Fibroblast of the aortic adventitia (primary cell): ENCODE measurements at regions not wholly inside any gene's neighbourhood (a gene's known extent, or its start where the extent isn't known, plus 50 kb on each side); places are given as distances from the start of the nearest gene placed in this dataset.
"Not testable (repeated sequence)": the region's sequence is repeated elsewhere in the genome, so short reads cannot be mapped to it uniquely, and the experiment has no call there.

Experiments
- DNase-seq: peaks from one replicate; pipeline ENCODE4 v3.0.0-alpha.2; 2010; ENCODE audit warnings: low read depth
- H3K4me3 ChIP-seq: 2 replicates; pipeline ENCODE4 v1.5.1; 2011; ENCODE audit warnings: low read depth, mild to moderate bottlenecking, control low read depth, low read length, moderate library complexity
- TF ChIP-seq, protein P1 (sequence below): IDR thresholded peaks from 2 replicates; pipeline ENCODE4 v1.5.1; 2011; ENCODE audit warnings: mild to moderate bottlenecking, low read length, control low read depth, inconsistent platforms; ENCODE audit not compliant: insufficient read depth

DNA sequence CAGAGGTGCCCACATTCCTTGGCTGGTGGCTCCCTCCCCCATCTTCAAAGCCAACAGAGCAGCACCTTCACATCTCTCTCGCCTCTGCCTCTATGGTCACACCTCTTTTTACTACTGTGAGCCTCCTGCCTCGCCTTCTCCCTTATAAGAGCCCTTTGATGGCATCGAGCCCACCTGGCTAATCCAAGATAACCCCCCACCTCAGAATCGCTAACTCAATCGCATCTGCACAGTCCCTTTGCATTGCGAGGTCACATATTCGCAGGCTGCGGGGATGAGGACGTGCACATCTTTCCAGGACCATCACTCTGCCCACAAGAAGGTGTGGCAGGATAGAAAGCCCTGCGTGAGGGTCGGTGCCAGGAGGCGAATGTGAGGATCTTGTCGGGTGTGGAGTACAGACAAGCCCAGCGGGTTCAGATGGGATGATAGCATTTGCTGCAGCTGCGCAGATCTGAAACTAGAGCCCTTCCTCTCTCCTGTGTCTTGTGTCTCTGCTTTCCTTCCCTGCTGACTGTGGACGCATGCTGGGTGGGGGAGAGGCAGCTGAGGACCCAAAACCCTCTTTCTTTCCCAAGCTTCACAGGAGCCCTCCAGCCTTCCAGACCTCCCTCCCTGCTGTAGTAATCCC lies 148.3 kb upstream of the HDAC4 start:
- DNase-seq: no peak
- TF ChIP-seq, protein P1, sequence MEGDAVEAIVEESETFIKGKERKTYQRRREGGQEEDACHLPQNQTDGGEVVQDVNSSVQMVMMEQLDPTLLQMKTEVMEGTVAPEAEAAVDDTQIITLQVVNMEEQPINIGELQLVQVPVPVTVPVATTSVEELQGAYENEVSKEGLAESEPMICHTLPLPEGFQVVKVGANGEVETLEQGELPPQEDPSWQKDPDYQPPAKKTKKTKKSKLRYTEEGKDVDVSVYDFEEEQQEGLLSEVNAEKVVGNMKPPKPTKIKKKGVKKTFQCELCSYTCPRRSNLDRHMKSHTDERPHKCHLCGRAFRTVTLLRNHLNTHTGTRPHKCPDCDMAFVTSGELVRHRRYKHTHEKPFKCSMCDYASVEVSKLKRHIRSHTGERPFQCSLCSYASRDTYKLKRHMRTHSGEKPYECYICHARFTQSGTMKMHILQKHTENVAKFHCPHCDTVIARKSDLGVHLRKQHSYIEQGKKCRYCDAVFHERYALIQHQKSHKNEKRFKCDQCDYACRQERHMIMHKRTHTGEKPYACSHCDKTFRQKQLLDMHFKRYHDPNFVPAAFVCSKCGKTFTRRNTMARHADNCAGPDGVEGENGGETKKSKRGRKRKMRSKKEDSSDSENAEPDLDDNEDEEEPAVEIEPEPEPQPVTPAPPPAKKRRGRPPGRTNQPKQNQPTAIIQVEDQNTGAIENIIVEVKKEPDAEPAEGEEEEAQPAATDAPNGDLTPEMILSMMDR: no peak
- H3K4me3 ChIP-seq: no peak overlapping the region

DNA sequence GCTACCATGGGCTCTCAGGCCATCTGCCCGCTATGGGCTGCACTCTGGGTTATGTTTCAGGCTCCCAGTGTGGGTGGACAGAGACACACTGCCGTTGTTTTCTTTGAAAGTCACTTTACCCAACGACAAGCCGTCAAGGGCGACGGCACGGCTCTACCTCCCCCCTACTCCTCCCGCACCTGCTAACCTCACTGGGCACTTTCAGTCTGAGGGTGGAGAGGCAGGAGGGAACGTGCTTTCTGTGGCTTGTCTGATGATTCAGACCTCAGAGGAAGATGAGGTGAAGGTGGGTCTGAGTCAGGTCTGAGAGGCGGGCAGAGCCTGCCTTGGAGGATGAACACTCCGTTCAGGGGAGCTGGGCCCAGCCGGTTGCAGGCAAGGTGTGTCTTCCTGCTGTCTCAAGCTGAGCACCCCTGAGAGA lies 147.6 kb upstream of the HDAC4 start:
- H3K4me3 ChIP-seq: no peak overlapping the region
- TF ChIP-seq, protein P1: no peak
- no peak for DNase-seq

DNA sequence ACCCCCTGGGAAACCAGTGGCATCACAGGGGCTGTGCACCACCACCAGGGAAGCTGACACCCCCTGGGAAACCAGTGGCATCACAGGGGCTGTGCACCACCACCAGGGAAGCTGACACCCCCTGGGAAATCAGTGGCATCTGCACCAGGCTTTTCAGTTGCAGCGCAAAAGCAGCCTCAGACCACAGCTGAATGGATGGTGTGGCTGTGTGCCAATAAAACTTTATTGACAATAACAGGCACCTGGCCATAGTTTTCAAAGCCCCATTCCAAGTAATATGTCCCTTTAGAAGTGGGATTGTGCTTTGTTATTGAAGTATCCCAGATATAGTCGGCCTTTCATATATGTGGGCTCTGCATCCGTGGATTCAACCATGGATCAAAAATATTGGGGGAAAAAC lies 146.3 kb upstream of the HDAC4 start:
- not testable (repeated sequence) for DNase-seq, H3K4me3 ChIP-seq

DNA sequence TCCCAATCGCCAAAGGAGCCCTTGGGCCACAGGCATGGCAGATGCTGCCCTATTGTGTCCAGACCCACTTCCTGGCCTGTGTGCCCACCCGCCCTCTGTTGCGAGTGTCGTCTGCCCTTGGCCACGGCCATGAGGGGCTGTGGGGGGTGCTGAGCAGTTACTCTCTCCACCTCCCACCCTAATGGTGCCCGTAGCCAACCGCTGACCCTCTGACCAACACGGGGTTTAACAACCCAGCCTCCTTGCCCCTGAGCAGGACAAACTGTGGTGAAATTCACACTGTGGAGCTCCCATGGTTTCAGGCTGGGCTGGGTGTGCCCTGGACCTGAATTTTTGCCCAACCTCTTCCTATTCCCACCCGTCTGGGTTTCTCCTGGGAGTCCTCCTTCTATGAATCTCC lies 145.7 kb upstream of the HDAC4 start:
- H3K4me3 ChIP-seq: no peak overlapping the region
- TF ChIP-seq, protein P1: no peak
- DNase-seq: no peak

DNA sequence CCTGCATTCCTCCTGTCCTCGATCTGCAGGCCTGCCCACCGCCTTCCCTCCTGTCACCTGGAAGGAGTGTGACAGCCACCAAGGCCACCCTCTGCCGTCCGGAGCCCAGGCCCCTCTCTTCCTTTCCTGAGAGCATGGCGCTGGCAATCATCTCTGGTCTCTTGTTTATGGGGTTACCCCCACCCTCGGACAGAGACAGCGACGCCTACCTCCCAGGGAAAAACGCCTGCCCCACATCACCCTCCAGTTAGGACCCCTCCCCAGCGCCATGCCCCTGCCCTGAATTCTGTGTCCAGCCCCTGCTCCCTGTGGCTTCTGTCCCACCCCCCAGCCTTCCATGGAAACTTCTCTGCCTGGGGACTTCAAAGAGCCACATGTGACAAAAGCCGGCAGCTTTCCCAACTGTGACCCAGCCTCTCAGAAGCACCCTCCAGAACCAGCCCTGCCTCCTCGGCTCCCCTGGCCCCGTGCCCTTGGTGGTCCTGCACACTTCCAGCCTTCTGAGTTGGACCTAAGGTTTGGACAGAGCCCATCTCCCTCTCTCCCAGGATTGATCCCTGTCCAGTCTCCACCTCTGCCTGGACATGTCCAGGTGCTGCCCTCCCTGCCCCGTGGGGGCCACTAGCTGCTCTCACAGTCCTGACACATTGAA lies 145.0 kb upstream of the HDAC4 start:
- no peak overlapping the region for H3K4me3 ChIP-seq
- TF ChIP-seq, protein P1: no peak
- no peak for DNase-seq

DNA sequence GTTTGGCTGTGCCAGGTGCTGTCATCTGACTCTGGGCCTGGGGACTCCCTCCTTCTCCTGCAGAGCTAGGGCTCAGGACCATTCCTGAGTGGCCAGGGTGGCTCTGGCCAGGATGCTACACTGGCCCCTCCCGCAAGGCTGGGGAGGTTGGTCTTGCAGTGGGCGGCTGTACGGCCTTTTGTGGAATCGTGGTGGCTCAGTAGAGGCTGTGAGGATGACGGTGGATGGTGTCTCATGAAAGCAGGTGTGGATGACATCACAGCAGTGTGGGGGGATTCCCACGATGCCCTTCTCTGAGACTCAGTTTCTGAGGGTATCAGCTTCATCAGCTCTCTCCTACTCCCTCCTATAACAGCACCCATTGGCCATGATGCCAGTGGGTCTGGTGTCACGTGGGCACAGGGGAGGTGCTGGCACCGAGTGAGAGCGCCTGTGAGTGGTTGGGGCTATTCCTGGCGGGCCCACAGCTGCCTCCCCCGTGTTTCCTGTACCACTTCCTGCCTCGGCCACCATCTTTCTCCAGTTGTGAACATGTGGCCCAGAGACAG lies 144.2 kb upstream of the HDAC4 start:
- TF ChIP-seq, protein P1: no peak
- DNase-seq: no peak

DNA sequence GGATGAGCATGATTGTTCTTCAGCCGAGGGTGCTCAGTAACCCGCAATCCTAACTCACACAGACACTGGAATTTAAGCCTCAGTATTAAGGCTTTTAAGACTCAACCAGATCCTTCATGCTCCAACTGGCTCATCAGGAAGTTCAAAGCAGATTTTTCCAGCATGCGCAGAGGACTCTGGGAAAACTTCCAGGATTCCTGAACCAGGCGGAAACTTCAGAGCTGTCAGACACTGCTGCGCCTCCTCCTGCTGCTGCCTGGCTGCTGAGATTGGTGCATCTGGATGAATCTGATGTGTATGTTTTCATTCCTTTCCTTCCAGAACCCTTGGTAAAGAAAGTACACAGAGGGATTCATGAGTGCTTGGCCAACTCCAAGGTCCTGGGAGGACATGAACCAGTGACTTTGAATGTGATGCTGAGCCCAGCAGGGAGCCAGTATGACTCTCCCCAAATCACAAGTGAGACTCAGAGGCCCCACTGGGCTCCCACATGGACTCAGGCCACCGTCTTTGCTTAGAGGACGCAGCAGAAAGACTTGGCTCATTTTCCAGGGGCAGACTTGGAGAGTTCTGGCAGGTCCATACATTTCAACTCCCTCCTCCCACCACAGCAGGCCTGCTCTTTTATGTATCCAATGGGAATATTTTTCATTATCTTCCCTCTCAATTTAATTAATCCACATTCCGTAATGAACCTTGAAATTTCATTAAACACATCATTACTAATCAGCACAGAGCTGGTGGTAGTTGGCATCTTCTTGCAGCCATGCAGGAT lies 143.5 kb upstream of the HDAC4 start:
- H3K4me3 ChIP-seq: no peak overlapping the region
- DNase-seq: peak; percentile 30
- TF ChIP-seq, protein P1: no peak

More for the DNA sequence above, 144.2 kb upstream of the HDAC4 start:
- no peak overlapping the region for H3K4me3 ChIP-seq
